CD8-positive, alpha-beta memory T cell (primary cell): ENCODE measurements at regions not wholly inside any gene's neighbourhood (a gene's known extent, or its start where the extent isn't known, plus 50 kb on each side); places are given as distances from the start of the nearest gene placed in this dataset.
"Not testable (repeated sequence)": the region's sequence is repeated elsewhere in the genome, so short reads cannot be mapped to it uniquely, and the experiment has no call there.

ENCODE experiments used
- CTCF ChIA-PET: fragments of 350-600 bp; sonication (Branson Sonifier 250); formaldehyde crosslinking; loops from one replicate; lab custom pipeline; 2021; ENCODE audit warnings: antibody characterized with exemption; lab: Charles Lee
- POLR2A ChIA-PET: fragments of 350-600 bp; sonication (Branson Sonifier 250); formaldehyde crosslinking; loops from one replicate; lab custom pipeline; 2021; ENCODE audit warnings: antibody characterized with exemption; lab: Charles Lee
- DNase-seq, 5 donors: peaks; one replicate each; pipeline versions ENCODE4 v3.0.0 to v3.0.0-alpha.2; 2020 to 2022; ENCODE audit warnings: mixed read lengths in 1 of 5
- H3K27ac ChIP-seq: one replicate; pipeline ENCODE4 v1.7.0; 2013; ENCODE audit warnings: low read depth, mild to moderate bottlenecking, low read length, moderate library complexity
- H3K27me3 ChIP-seq: 2 replicates; pipeline ENCODE4 v1.7.0; 2013; ENCODE audit warnings: low read length, mild to moderate bottlenecking; ENCODE audit not compliant: insufficient read depth, poor library complexity, severe bottlenecking
- H3K36me3 ChIP-seq: 2 replicates; pipeline ENCODE4 v1.7.0; 2013; ENCODE audit warnings: mild to moderate bottlenecking, low read length, moderate library complexity; ENCODE audit not compliant: insufficient read depth
- H3K4me1 ChIP-seq: 2 replicates; pipeline ENCODE4 v1.7.0; 2013; ENCODE audit warnings: mild to moderate bottlenecking, low read length, moderate library complexity; ENCODE audit not compliant: insufficient read depth
- H3K4me3 ChIP-seq: 2 replicates; pipeline ENCODE4 v1.7.0; 2013; ENCODE audit warnings: mild to moderate bottlenecking, low read length
- H3K9me3 ChIP-seq: 2 replicates; pipeline ENCODE4 v1.7.0; 2013; ENCODE audit warnings: mild to moderate bottlenecking, low read length
- H3K27ac Mint-ChIP-seq, 8 donors: one replicate each; pipeline ENCODE4 v1.8.0; 2020 to 2021; ENCODE audit warnings: mixed read lengths in 8 of 8, mild to moderate bottlenecking in 6 of 8, inconsistent platforms in 3 of 8, moderate library complexity in 3 of 8
- H3K27me3 Mint-ChIP-seq, 2 donors: one replicate each; pipeline ENCODE4 v1.8.0; 2020 to 2021; ENCODE audit warnings: mixed read lengths in 2 of 2, mild to moderate bottlenecking in 1 of 2, moderate library complexity in 1 of 2
- H3K36me3 Mint-ChIP-seq, 3 donors: one replicate each; pipeline ENCODE4 v1.8.0; 2020 to 2021; ENCODE audit warnings: mixed read lengths in 3 of 3, inconsistent platforms in 1 of 3, mild to moderate bottlenecking in 1 of 3
- H3K4me1 Mint-ChIP-seq, 3 donors: one replicate each; pipeline ENCODE4 v1.8.0; 2020 to 2021; ENCODE audit warnings: mixed read lengths in 3 of 3, inconsistent platforms in 1 of 3, mild to moderate bottlenecking in 1 of 3
- H3K4me3 Mint-ChIP-seq, 7 donors: one replicate each; pipeline ENCODE4 v1.8.0; 2020 to 2021; ENCODE audit warnings: mixed read lengths in 7 of 7, mild to moderate bottlenecking in 6 of 7, moderate library complexity in 4 of 7, inconsistent platforms in 2 of 7
- H3K9me3 Mint-ChIP-seq, 5 donors: one replicate each; pipeline ENCODE4 v1.8.0; 2020 to 2022; ENCODE audit warnings: mixed read lengths in 5 of 5, mild to moderate bottlenecking in 3 of 5, moderate library complexity in 2 of 5, inconsistent platforms in 1 of 5

DNA sequence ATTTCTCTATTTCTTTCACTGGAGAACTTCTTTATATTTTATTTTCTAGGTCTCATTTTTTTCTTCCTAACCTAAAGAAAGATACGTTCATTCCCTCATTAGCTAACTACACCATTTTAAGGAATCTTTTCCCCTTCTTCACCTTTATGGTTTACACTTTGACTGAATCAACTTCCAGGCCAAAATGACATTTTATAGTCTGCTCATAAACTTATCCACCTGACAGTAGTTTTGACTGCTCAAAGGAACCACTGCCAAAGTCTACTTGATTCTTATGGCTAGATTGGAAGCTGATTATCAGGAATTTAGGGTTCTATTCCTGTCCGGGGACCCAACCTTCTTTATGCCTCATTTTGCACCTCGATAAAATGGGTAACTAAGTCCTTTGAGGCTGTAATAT is 73.0 kb upstream of the FOXP2 start:
- H3K9me3 ChIP-seq = no peaks in the 10 kb centered on the region
- H3K4me1 ChIP-seq = no peaks in the 10 kb centered on the region
- H3K27me3 ChIP-seq = no peaks in the 10 kb centered on the region
- H3K27ac Mint-ChIP-seq = no peak overlapping the region
- no peak overlapping the region for H3K4me3 ChIP-seq
- H3K4me3 Mint-ChIP-seq = no peak overlapping the region
- H3K9me3 Mint-ChIP-seq = peaks cover 0 to 3% (median 0%) of the 10 kb centered on the region in 5 donors
- H3K27ac ChIP-seq = no peak overlapping the region
- H3K4me1 Mint-ChIP-seq = no peaks in the 10 kb centered on the region
- ChIA-PET CTCF (no interaction called here), POLR2A (no interaction called here)
- H3K27me3 Mint-ChIP-seq = no peaks in the 10 kb centered on the region
- no peak for DNase-seq
- no peaks in the 10 kb centered on the region for H3K36me3 Mint-ChIP-seq
- H3K36me3 ChIP-seq = no peaks in the 10 kb centered on the region

DNA sequence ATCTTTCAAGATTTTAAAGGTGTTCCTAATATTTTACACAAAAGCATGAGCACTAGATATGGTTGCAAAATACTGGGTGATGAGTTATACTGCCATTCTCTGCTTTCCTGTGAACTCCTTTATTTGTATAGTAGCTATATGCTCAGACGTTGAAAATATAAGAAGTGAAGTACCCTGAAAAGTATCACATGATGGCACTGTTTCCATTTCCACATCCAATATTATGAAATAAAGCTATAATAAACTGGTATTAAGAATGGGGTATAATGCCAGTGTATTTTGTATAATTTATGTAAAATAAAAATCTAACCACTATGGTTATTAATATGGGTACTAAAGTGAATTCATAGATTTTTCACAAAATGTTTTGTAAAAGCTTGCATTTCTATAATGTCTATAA is 79.6 kb upstream of the FOXP2 start:
- no peaks in the 10 kb centered on the region for H3K4me1 Mint-ChIP-seq
- ChIA-PET CTCF (no interaction called here), POLR2A (no interaction called here)
- Histone ChIP-seq H3K27ac (no peak overlapping the region), H3K9me3 (no peaks in the 10 kb centered on the region), H3K36me3 (no peaks in the 10 kb centered on the region), H3K27me3 (no peaks in the 10 kb centered on the region), H3K4me3 (no peak overlapping the region), H3K4me1 (no peaks in the 10 kb centered on the region)
- H3K36me3 Mint-ChIP-seq = no peaks in the 10 kb centered on the region
- no peaks in the 10 kb centered on the region for H3K9me3 Mint-ChIP-seq
- DNase-seq = no peak
- H3K4me3 Mint-ChIP-seq = no peak overlapping the region
- no peaks in the 10 kb centered on the region for H3K27me3 Mint-ChIP-seq
- no peak overlapping the region for H3K27ac Mint-ChIP-seq

DNA sequence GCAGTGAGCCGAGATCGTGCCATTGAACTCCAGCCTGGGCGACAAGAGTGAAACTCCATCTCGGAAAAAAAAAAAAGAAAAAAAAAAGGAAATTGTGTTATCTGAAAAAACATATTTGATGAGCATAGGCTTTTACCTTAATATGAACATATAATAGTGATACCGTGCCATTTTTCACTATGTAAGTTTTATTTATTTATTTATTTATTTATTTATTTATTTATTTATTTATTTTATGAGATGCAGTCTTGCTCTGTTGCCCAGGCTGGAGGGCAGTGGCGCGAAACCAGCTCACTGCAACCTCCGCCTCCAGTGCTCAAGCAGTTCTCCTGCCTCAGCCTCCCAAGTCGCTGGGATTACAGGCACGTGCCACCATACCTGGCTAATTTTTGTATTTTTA is 85.2 kb upstream of the FOXP2 start:
- H3K4me3 ChIP-seq, H3K4me1 ChIP-seq, H3K9me3 Mint-ChIP-seq, H3K27me3 ChIP-seq, CTCF ChIA-PET, DNase-seq, H3K27ac ChIP-seq, H3K36me3 ChIP-seq, POLR2A ChIA-PET, H3K36me3 Mint-ChIP-seq, H3K9me3 ChIP-seq, H3K4me3 Mint-ChIP-seq, H3K27ac Mint-ChIP-seq, H3K27me3 Mint-ChIP-seq, H3K4me1 Mint-ChIP-seq: not testable (repeated sequence)

GRCh38 chr7:114317450-114318098 is 97.0 kb upstream of the FOXP2 start:
- H3K36me3 ChIP-seq = no peaks in the 10 kb centered on the region
- no peak for DNase-seq
- peaks cover 0 to 2% (median 0%) of the 10 kb centered on the region in 5 donors for H3K9me3 Mint-ChIP-seq
- POLR2A ChIA-PET = no interaction called here
- H3K4me3 ChIP-seq = no peak overlapping the region
- CTCF ChIA-PET = no interaction called here
- no peak overlapping the region for H3K27ac Mint-ChIP-seq
- no peaks in the 10 kb centered on the region for H3K36me3 Mint-ChIP-seq
- H3K4me3 Mint-ChIP-seq = no peak overlapping the region
- H3K27me3 ChIP-seq = no peaks in the 10 kb centered on the region
- no peaks in the 10 kb centered on the region for H3K4me1 Mint-ChIP-seq
- H3K27me3 Mint-ChIP-seq = no peaks in the 10 kb centered on the region
- no peak overlapping the region for H3K27ac ChIP-seq
- no peaks in the 10 kb centered on the region for H3K9me3 ChIP-seq
- no peaks in the 10 kb centered on the region for H3K4me1 ChIP-seq

DNA sequence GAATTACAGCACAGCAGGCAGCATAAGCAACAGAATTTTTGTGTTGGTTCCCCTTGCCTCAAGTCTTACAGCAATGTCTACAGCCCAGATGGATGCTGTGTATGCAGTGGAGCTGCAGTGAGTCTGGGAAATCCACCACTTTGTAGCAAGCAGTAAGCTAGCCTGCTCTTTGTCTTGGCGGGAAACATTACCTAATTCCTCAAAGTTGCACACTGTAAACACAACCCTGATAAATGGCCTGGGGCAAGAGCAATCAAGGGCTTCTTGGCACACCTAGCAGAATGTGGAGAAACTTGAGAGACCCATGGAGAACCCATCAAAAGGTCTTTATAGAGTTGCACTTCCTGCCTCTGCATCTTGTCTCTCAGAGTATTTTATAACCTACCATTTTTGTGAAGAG is 102.0 kb upstream of the FOXP2 start:
- no peaks in the 10 kb centered on the region for H3K36me3 Mint-ChIP-seq
- H3K27me3 Mint-ChIP-seq = peaks cover 0 to 2% of the 10 kb centered on the region in 2 donors
- no peaks in the 10 kb centered on the region for H3K36me3 ChIP-seq
- CTCF ChIA-PET = no interaction called here
- no peak overlapping the region for H3K27ac Mint-ChIP-seq
- DNase-seq = no peak
- H3K9me3 ChIP-seq = no peaks in the 10 kb centered on the region
- H3K4me1 ChIP-seq = no peaks in the 10 kb centered on the region
- H3K4me3 Mint-ChIP-seq = no peak overlapping the region
- H3K27ac ChIP-seq = no peak overlapping the region
- POLR2A ChIA-PET = no interaction called here
- H3K4me3 ChIP-seq = no peak overlapping the region
- no peaks in the 10 kb centered on the region for H3K27me3 ChIP-seq
- no peaks in the 10 kb centered on the region for H3K4me1 Mint-ChIP-seq
- peaks cover 0 to 3% (median 0%) of the 10 kb centered on the region in 5 donors for H3K9me3 Mint-ChIP-seq

DNA sequence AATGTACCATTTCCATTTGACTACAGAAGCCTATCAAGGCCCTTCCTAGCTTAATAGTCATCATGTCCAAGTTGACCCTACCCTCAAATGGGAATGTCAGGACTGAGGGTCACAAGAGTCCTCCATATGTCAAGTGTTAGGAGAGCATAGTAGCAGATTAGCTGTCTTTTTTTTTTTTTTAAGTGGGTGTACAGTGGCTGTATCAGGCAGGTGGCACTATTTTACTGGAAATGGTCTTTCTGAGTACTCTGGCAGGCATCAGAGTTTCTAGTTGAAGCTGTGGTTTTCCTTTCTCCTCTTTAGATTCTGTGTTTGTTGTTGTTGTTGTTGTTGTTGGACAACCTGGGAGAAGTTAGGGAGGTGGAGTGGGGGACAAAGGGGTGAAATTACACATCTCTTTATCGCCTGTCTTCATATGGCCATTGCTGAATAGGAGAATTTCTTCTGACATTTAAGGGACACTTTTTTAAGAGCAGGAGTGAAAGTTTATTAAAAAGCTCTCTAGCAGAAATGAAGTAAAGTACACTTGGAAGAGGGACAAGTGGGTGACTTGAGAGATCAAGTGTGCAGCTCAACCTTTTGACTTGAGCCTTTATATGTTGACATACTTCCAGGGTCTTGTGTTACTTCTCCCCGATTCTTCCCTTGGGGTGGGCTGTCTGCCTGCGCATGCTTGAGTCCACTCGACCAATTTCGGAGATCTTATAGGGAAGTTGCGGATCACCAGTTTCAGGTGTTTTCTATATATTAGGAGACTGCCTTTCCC is 104.1 kb upstream of the FOXP2 start:
- no peaks in the 10 kb centered on the region for H3K27me3 ChIP-seq
- H3K9me3 Mint-ChIP-seq = peaks cover 0 to 3% (median 0%) of the 10 kb centered on the region in 5 donors
- no peaks in the 10 kb centered on the region for H3K36me3 ChIP-seq
- peaks cover 0 to 2% of the 10 kb centered on the region in 2 donors for H3K27me3 Mint-ChIP-seq
- DNase-seq = no peak
- H3K9me3 ChIP-seq = no peaks in the 10 kb centered on the region
- H3K36me3 Mint-ChIP-seq = no peaks in the 10 kb centered on the region
- ChIA-PET CTCF (interaction anchor here (1.1 kb wide), 1 partner anchor 34 kb away, joined by 3 read pairs; no protein-coding TSS in a partner anchor), POLR2A (no interaction called here)
- H3K27ac ChIP-seq = no peak overlapping the region
- no peaks in the 10 kb centered on the region for H3K4me1 ChIP-seq
- no peak overlapping the region for H3K4me3 Mint-ChIP-seq
- no peak overlapping the region for H3K4me3 ChIP-seq
- no peak overlapping the region for H3K27ac Mint-ChIP-seq
- H3K4me1 Mint-ChIP-seq = no peaks in the 10 kb centered on the region

- ChIA-PET CTCF (interaction anchor here (1.1 kb wide), 1 partner anchor 33 kb away, joined by 3 read pairs; no protein-coding TSS in a partner anchor), POLR2A (no interaction called here)
- DNase-seq = no peak
- H3K4me1 Mint-ChIP-seq = no peaks in the 10 kb centered on the region
- H3K36me3 ChIP-seq = no peaks in the 10 kb centered on the region
- no peaks in the 10 kb centered on the region for H3K36me3 Mint-ChIP-seq
- H3K9me3 Mint-ChIP-seq = peaks cover 0 to 3% (median 0%) of the 10 kb centered on the region in 5 donors
- no peaks in the 10 kb centered on the region for H3K9me3 ChIP-seq
- H3K27ac ChIP-seq = no peak overlapping the region
- H3K27ac Mint-ChIP-seq = no peak overlapping the region
- H3K4me3 ChIP-seq = no peak overlapping the region
- H3K4me1 ChIP-seq = no peaks in the 10 kb centered on the region
- H3K4me3 Mint-ChIP-seq = no peak overlapping the region
- no peaks in the 10 kb centered on the region for H3K27me3 ChIP-seq
- peaks cover 0 to 2% of the 10 kb centered on the region in 2 donors for H3K27me3 Mint-ChIP-seq
These were observed 104.9 kb upstream of the FOXP2 start for GRCh38 chr7:114309729-114310128.

- H3K27me3 Mint-ChIP-seq = peaks cover 0 to 2% of the 10 kb centered on the region in 2 donors
- no peak overlapping the region for H3K27ac Mint-ChIP-seq
- DNase-seq = no peak
- ChIA-PET POLR2A (no interaction called here), CTCF (no interaction called here)
- no peaks in the 10 kb centered on the region for H3K9me3 Mint-ChIP-seq
- Histone ChIP-seq H3K27me3 (no peaks in the 10 kb centered on the region), H3K4me3 (no peak overlapping the region), H3K9me3 (no peaks in the 10 kb centered on the region), H3K4me1 (no peaks in the 10 kb centered on the region), H3K27ac (no peak overlapping the region), H3K36me3 (no peaks in the 10 kb centered on the region)
- no peaks in the 10 kb centered on the region for H3K4me1 Mint-ChIP-seq
- H3K36me3 Mint-ChIP-seq = no peaks in the 10 kb centered on the region
- H3K4me3 Mint-ChIP-seq = no peak overlapping the region
These were observed 111.3 kb upstream of the FOXP2 start for GRCh38 chr7:114303301-114303700.
